Activated CD8-positive, alpha-beta memory T cell treated with anti-CD3 and anti-CD28 coated beads, Interleukin-2, amount 50 U/mL, for 48 hours (primary cell): ENCODE measurements at regions not wholly inside any gene's neighbourhood (a gene's known extent, or its start where the extent isn't known, plus 50 kb on each side); places are given as distances from the start of the nearest gene placed in this dataset.
"Not testable (repeated sequence)": the region's sequence is repeated elsewhere in the genome, so short reads cannot be mapped to it uniquely, and the experiment has no call there.

Source experiments
- DNase-seq: peaks from one replicate; pipeline ENCODE4 v3.0.0-alpha.2; 2020

- DNase-seq = no peak
Observed at GRCh38 chr6:92124200-92124651, 1295.1 kb downstream of the EPHA7 start.

- no peak for DNase-seq
Observed at GRCh38 chr6:92122746-92123145, 1296.6 kb downstream of the EPHA7 start.

GRCh38 chr6:92121228-92121627 lies 1298.1 kb downstream of the EPHA7 start:
- no peak for DNase-seq

- no peak for DNase-seq
Observed at GRCh38 chr6:92117800-92118199, 1301.6 kb downstream of the EPHA7 start.

GRCh38 chr6:92114797-92115196 lies 1304.6 kb downstream of the EPHA7 start:
- no peak for DNase-seq

GRCh38 chr6:92114091-92114675 lies 1305.2 kb downstream of the EPHA7 start:
- no peak for DNase-seq

- DNase-seq = no peak
Observed at GRCh38 chr6:92111386-92111785, 1308.0 kb downstream of the EPHA7 start.

- no peak for DNase-seq
Observed at GRCh38 chr6:92110403-92110802, 1309.0 kb downstream of the EPHA7 start.

- DNase-seq = no peak
Observed at GRCh38 chr6:92109956-92110355, 1309.4 kb downstream of the EPHA7 start.

GRCh38 chr6:92109256-92109655 lies 1310.1 kb downstream of the EPHA7 start:
- DNase-seq = no peak

GRCh38 chr6:92086750-92087149 lies 1332.6 kb downstream of the EPHA7 start:
- no peak for DNase-seq

GRCh38 chr6:92083914-92084313 lies 1335.4 kb downstream of the EPHA7 start:
- not testable (repeated sequence) for DNase-seq

GRCh38 chr6:92072387-92072786 lies 1347.0 kb downstream of the EPHA7 start:
- DNase-seq = no peak

GRCh38 chr6:92069781-92070180 lies 1349.6 kb downstream of the EPHA7 start:
- DNase-seq = no peak

- DNase-seq = no peak
Observed at GRCh38 chr6:92052513-92052912, 1366.8 kb downstream of the EPHA7 start.

- DNase-seq = no peak
Observed at GRCh38 chr6:92050216-92050615, 1369.1 kb downstream of the EPHA7 start.

- DNase-seq = no peak
Observed at GRCh38 chr6:92047860-92048259, 1371.5 kb downstream of the EPHA7 start.

GRCh38 chr6:92047152-92047850 lies 1372.1 kb downstream of the EPHA7 start:
- DNase-seq = no peak

- DNase-seq = no peak
Observed at GRCh38 chr6:92044312-92044711, 1375.0 kb downstream of the EPHA7 start.

GRCh38 chr6:92043777-92044176 lies 1375.6 kb downstream of the EPHA7 start:
- no peak for DNase-seq

GRCh38 chr6:92026878-92027277 lies 1392.5 kb downstream of the EPHA7 start:
- DNase-seq = no peak

GRCh38 chr6:92024881-92025280 lies 1394.5 kb downstream of the EPHA7 start:
- no peak for DNase-seq

GRCh38 chr6:92024110-92024509 lies 1395.2 kb downstream of the EPHA7 start:
- DNase-seq = no peak

GRCh38 chr6:92023410-92023966 lies 1395.9 kb downstream of the EPHA7 start:
- no peak for DNase-seq
